Breast epithelium (tissue), 3 donors: ENCODE measurements at regions not wholly inside any gene's neighbourhood (a gene's known extent, or its start where the extent isn't known, plus 50 kb on each side); places are given as distances from the start of the nearest gene placed in this dataset.

ENCODE experiments used
- POLR2A ChIP-seq: fragments of 450-650 bp; IDR thresholded peaks from one replicate; pipeline ENCODE4 v1.6.1; 2016; ENCODE audit warnings: antibody characterized with exemption, mild to moderate bottlenecking, moderate library complexity
- POLR2AphosphoS5 ChIP-seq, 3 donors: sonication (generic); formaldehyde crosslinking; IDR thresholded peaks; one replicate each; pipeline ENCODE4 v1.6.1; 2017; ENCODE audit warnings: antibody characterized with exemption in 3 of 3

GRCh38 chr2:238578256-238578655, 151.5 kb downstream of the ASB1 start:
- TF ChIP-seq POLR2AphosphoS5 (IDR thresholded peaks at IDR 0.05) (no peak), POLR2A (no peak)
